ENCODE measurements at regions not wholly inside any gene's neighbourhood (a gene's known extent, or its start where the extent isn't known, plus 50 kb on each side); places are given as distances from the start of the nearest gene placed in this dataset.

DNA sequence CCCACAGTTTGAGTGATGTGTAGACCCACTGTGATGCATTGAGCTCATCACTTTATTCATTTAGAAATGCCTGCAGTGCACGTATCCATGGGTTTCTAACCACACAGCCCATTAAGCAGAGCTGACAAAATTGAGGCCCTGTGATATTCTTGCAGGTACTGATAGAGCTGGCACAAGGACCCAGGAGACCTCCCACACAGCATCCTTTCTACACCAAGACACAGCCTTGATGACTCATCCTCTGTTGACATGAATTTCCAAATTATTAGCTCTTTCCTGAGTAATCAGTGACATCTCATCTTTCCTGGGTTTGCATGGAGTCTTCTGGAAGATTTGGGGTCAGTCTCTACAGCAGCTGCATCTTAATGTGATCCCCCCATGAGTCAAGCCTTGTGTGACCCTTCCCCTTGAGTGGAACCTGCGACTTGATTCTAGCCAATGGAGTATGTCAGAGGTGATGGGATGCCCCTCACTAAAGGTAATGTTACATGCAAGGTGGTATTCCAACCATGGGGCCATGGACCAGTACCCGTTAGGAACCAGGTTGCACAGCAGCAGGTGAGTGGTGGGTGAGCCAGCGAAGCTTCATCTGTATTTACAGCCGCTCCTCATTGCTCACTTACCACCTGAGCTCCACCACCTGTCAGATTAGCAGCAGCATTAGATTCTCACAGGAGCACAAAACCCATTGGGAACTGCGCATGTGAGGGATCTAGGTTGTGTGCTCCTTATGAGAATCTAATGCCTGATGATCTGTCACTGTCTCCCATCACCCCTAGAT is 181.1 kb upstream of the ARL4C start:
- no peak for DNase-seq
- intact Hi-C loops (cut with micrococcal nuclease; ENCODE audit: unreplicated experiment): loop anchor here (5.0 kb wide), 1 partner anchor 329 kb away; no protein-coding TSS in a partner anchor
- H3K9me3 Mint-ChIP-seq (ENCODE audit: unreplicated experiment): no peaks in the 10 kb centered on the region
- Histone ChIP-seq H3K36me3 (ENCODE audit: control insufficient read depth, insufficient read depth, low read length) (no peaks in the 10 kb centered on the region), H3K27me3 (replicated peaks; ENCODE audit: control insufficient read depth, insufficient read depth, low read length) (no peaks in the 10 kb centered on the region), H3K4me3 (ENCODE audit: low read depth, low read length) (no peak overlapping the region), H3K4me1 (peaks cover 24% of the 10 kb centered on the region), H3K9me3 (no peaks in the 10 kb centered on the region)
- H3K4me3 Mint-ChIP-seq (ENCODE audit: unreplicated experiment): no peak overlapping the region
- peaks cover 6% of the 10 kb centered on the region for H3K36me3 Mint-ChIP-seq (ENCODE audit: insufficient read depth, unreplicated experiment)
- no peaks in the 10 kb centered on the region for H3K27me3 Mint-ChIP-seq (ENCODE audit: insufficient read depth, unreplicated experiment)
- CTCF ChIA-PET: no interaction called here
- no peak overlapping the region for H3K27ac Mint-ChIP-seq (ENCODE audit: unreplicated experiment)
- peaks cover 11% of the 10 kb centered on the region for H3K4me1 Mint-ChIP-seq (ENCODE audit: low read depth, unreplicated experiment)
- BruUV-seq (replicated peaks): no TSS peak
- POLR2A ChIA-PET: no interaction called here
- TF ChIP-seq CTCF (IDR thresholded peaks at IDR 0.05; ENCODE audit: insufficient read depth in 1 of 2, low read depth in 1 of 2, low read length in 1 of 2, severe bottlenecking in 1 of 2, unreplicated experiment in 1 of 2): no peak

DNA sequence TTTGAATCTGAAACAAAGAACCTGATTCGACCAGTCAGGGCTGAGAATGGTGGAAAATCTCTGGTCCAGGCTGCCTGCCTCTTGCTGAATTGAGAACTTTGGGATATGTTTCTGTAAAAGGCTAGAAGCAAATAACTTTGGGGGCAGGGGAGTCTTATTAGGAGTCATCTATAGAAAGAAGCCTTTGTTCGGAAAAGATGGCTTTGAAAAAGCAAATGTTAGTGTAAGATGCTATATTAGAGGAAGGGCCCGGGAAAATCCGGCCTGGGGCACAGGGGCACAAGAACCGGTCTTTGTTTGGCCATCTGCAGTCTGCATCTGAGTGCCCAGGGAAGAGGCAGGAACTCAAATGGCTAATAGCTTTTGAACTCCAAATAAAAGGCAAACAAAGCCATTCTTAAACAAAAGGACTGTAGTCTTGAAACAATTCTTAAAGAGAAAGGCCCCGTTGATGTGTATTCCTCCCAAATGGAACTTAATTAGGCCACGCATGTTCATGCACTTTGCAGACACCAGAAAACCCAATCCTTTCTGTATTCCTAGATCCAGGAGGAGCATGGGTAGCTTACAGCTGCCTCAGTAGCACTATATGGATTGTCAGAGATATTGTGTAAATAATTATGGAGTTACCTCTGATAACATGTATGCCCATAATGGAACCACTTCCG is 180.0 kb upstream of the ARL4C start:
- no peaks in the 10 kb centered on the region for H3K27me3 ChIP-seq (replicated peaks; ENCODE audit: control insufficient read depth, insufficient read depth, low read length)
- intact Hi-C loops (cut with micrococcal nuclease; ENCODE audit: unreplicated experiment): loop anchor here (5.0 kb wide), 1 partner anchor 330 kb away; no protein-coding TSS in a partner anchor
- Mint-ChIP-seq H3K36me3 (ENCODE audit: insufficient read depth, unreplicated experiment) (no peaks in the 10 kb centered on the region), H3K4me1 (ENCODE audit: low read depth, unreplicated experiment) (peaks cover 11% of the 10 kb centered on the region), H3K27ac (ENCODE audit: unreplicated experiment) (no peak overlapping the region), H3K9me3 (ENCODE audit: unreplicated experiment) (no peaks in the 10 kb centered on the region), H3K4me3 (ENCODE audit: unreplicated experiment) (no peak overlapping the region), H3K27me3 (ENCODE audit: insufficient read depth, unreplicated experiment) (no peaks in the 10 kb centered on the region)
- DNase-seq: no peak
- no peak overlapping the region for H3K4me3 ChIP-seq (ENCODE audit: low read depth, low read length)
- H3K36me3 ChIP-seq (ENCODE audit: control insufficient read depth, insufficient read depth, low read length): no peaks in the 10 kb centered on the region
- TF ChIP-seq CTCF (IDR thresholded peaks at IDR 0.05; ENCODE audit: insufficient read depth in 1 of 2, low read depth in 1 of 2, low read length in 1 of 2, severe bottlenecking in 1 of 2, unreplicated experiment in 1 of 2): no peak
- POLR2A ChIA-PET: no interaction called here
- CTCF ChIA-PET: no interaction called here
- BruUV-seq (replicated peaks): no TSS peak
- H3K9me3 ChIP-seq: no peaks in the 10 kb centered on the region
- H3K4me1 ChIP-seq: peaks cover 24% of the 10 kb centered on the region

GRCh38 chr2:234676109-234676782 is 179.4 kb upstream of the ARL4C start:
- TF ChIP-seq CTCF (IDR thresholded peaks at IDR 0.05; ENCODE audit: insufficient read depth in 1 of 2, low read depth in 1 of 2, low read length in 1 of 2, severe bottlenecking in 1 of 2, unreplicated experiment in 1 of 2): no peak
- no peaks in the 10 kb centered on the region for H3K27me3 ChIP-seq (replicated peaks; ENCODE audit: control insufficient read depth, insufficient read depth, low read length)
- peaks cover 24% of the 10 kb centered on the region for H3K4me1 ChIP-seq
- H3K4me3 Mint-ChIP-seq (ENCODE audit: unreplicated experiment): no peak overlapping the region
- peak in 1 of 2 experiments; percentile 31 for DNase-seq
- no TSS peak for BruUV-seq (replicated peaks)
- H3K9me3 Mint-ChIP-seq (ENCODE audit: unreplicated experiment): no peaks in the 10 kb centered on the region
- H3K9me3 ChIP-seq: no peaks in the 10 kb centered on the region
- intact Hi-C loops (cut with micrococcal nuclease; ENCODE audit: unreplicated experiment): loop anchor here (5.0 kb wide), 1 partner anchor 331 kb away; no protein-coding TSS in a partner anchor
- H3K27ac Mint-ChIP-seq (ENCODE audit: unreplicated experiment): no peak overlapping the region
- no peaks in the 10 kb centered on the region for H3K36me3 Mint-ChIP-seq (ENCODE audit: insufficient read depth, unreplicated experiment)
- no peaks in the 10 kb centered on the region for H3K27me3 Mint-ChIP-seq (ENCODE audit: insufficient read depth, unreplicated experiment)
- H3K36me3 ChIP-seq (ENCODE audit: control insufficient read depth, insufficient read depth, low read length): no peaks in the 10 kb centered on the region
- ChIA-PET CTCF (no interaction called here), POLR2A (no interaction called here)
- H3K4me1 Mint-ChIP-seq (ENCODE audit: low read depth, unreplicated experiment): peaks cover 11% of the 10 kb centered on the region
- H3K4me3 ChIP-seq (ENCODE audit: low read depth, low read length): no peak overlapping the region
